ENCODE measurements at regions not wholly inside any gene's neighbourhood (a gene's known extent, or its start where the extent isn't known, plus 50 kb on each side); places are given as distances from the start of the nearest gene placed in this dataset.
A peak's percentile ranks its signal among the peaks of the same experiment; 100 is the strongest.
"Not testable (repeated sequence)": the region's sequence is repeated elsewhere in the genome, so short reads cannot be mapped to it uniquely, and the experiment has no call there.

DNA sequence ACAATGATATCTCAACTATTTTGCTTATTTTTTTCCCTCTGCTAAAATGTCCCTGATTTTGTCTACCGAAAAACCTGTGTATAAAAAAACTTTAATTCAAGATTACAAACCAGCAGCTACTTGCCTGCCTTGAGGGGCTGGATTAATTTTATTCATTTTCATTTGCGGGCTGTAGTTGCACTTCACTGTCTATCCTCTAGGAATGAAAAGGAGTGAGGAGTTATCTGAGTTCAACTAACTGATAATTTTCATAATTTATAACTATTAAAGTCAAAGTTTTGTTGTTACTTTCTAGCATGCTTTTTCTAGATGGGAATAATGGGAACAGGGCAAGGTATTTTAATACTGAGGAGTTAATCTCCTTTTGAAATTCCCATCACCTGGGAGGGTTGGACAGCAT, 50.3 kb upstream of the AGTPBP1 start:
- H3K4me3 ChIP-seq (ENCODE audit: low read depth, low read length); DNase-seq (ENCODE audit: low read depth): not testable (repeated sequence)

DNA sequence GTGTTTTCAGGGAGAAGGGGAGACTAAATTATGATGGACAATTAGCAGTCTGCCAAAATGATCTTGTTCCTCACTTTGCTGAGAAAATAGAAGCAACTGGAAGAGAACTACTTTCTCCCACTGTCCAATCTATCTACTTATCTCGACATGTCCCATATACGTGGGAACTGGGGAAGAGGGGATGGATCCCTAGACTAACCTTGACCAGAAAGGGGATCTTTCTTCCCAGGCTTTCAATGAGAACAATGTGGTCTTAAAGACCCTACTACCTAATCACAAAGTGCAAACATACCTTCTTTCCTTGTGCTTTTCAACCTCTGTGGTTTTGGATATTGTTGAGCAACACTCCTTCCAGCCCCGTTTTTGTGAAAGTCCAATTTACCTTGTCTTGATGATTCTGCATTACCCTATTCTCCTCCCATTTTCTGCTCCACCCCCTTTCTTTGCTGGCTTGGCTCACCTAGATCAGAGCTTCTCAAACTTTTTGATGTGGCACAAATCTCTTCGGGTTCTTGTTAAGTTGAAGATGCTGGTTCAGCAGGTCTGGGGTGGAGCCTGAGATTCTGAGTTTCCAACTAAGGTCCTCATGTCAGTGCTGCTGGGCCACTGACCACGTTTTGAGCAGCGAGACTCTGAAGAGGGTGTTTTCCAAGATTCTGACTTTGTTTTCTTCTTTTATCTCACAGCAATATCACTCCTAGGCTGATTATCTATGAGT, 61.4 kb upstream of the AGTPBP1 start:
- not testable (repeated sequence) for DNase-seq (ENCODE audit: low read depth); H3K4me3 ChIP-seq (ENCODE audit: low read depth, low read length)

DNA sequence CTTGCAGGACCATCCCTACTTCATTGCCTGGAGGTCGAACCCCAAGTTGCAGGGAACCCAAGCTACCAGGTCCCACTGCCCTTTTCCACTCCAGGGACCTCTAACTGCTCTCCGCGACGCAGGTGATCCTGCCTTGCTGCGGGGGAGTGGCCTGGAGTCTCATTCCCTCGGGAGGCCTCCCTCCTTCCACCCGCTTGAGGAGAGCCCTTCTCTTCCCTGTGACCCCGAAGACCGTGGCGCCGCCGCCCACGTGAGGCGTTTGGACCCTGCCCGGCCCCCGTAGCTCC, 63.0 kb upstream of the AGTPBP1 start:
- DNase-seq (ENCODE audit: low read depth), result not testable (repeated sequence)

DNA sequence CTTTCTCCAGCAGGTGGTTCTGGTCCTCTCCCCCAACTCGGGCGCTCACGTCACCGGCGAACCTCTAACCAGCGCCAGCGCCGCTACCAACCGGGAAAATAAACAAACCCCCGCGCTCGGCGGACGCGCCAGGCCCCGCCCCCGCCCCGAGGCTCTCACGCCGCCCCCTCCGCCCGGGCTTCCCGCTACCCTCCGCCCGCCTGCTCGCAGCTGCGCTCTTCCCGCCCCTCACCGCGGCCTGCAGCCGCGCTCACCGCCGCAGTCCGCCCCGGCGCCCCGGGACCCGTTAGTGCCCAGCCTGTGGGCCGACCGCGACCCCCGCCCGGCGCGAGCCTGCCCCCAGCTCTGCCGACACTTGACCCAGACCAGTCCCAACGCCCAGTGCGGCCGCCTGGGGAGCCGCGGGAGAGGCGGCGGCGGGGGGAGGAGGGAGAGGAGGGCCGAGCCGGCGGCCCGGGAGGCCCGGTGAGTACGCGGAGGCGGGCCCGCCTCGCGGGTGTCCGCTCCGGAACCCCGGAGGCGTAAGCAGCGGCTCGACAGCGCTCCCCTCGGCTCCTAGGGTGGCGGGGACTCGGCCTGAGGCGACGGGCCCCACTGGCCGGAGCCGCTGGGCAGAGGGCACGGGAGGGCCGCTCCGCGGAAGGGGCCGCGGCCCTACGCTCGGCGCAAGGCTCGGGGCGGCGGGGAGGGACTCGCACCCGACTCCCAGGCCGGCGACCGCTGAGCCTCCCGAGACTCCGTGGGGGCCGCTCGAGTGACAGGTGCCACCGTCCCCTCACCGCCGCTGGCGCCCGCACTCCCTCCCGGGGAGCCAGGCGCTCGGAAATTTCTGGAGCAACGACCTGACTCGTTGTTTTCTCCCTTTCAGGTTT, 63.6 kb upstream of the AGTPBP1 start:
- TF ChIP-seq, protein P1, sequence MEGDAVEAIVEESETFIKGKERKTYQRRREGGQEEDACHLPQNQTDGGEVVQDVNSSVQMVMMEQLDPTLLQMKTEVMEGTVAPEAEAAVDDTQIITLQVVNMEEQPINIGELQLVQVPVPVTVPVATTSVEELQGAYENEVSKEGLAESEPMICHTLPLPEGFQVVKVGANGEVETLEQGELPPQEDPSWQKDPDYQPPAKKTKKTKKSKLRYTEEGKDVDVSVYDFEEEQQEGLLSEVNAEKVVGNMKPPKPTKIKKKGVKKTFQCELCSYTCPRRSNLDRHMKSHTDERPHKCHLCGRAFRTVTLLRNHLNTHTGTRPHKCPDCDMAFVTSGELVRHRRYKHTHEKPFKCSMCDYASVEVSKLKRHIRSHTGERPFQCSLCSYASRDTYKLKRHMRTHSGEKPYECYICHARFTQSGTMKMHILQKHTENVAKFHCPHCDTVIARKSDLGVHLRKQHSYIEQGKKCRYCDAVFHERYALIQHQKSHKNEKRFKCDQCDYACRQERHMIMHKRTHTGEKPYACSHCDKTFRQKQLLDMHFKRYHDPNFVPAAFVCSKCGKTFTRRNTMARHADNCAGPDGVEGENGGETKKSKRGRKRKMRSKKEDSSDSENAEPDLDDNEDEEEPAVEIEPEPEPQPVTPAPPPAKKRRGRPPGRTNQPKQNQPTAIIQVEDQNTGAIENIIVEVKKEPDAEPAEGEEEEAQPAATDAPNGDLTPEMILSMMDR (IDR thresholded peaks at IDR 0.05; ENCODE audit: insufficient read depth, low read depth, low read length), result peak; percentile 4
- DNase-seq (ENCODE audit: low read depth), result peak; percentile 71
- H3K4me3 ChIP-seq (ENCODE audit: low read depth, low read length), result peak overlapping the region; percentile 73

More for the DNA sequence above, 63.0 kb upstream of the AGTPBP1 start:
- H3K4me3 ChIP-seq (ENCODE audit: low read depth, low read length), result peak overlapping the region; percentile 73

DNA sequence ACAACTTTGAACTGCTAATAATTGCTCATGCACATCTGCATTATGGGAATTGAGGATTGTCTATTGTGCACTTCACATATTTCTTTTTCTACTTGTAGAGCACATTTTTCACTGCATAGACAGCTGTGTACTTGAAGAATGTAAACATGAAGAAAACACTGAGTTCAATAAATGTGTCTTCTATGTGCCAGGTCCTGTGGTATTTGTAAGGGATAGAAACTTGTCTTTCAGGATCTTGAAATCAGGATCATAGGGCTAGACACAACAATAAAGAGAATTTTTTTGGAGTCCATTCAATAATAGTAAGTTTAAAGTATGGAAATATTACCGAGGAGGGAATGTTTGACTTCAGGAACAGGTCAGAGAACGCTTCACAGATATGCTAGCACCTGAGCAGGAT, 66.6 kb upstream of the AGTPBP1 start:
- H3K4me3 ChIP-seq (ENCODE audit: low read depth, low read length); DNase-seq (ENCODE audit: low read depth): not testable (repeated sequence)

DNA sequence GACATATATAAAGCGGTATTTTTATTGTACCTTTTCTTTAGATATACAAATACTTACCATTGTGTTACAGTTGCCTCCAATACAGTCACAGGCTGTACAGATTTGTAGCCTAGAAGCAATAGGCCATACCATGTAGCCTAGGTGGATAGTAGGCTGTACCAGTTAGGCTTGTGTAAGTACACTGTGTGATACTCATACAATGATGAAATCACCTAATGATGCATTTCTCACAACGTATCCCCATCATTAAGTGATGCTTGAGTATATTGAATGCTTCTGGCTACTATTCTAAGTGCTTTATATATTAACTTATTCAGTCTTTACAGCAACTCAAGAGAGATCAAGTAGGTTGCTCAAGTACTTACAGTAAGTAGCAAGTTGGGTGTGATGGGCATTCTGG, 71.6 kb upstream of the AGTPBP1 start:
- not testable (repeated sequence) for DNase-seq (ENCODE audit: low read depth); H3K4me3 ChIP-seq (ENCODE audit: low read depth, low read length)

DNA sequence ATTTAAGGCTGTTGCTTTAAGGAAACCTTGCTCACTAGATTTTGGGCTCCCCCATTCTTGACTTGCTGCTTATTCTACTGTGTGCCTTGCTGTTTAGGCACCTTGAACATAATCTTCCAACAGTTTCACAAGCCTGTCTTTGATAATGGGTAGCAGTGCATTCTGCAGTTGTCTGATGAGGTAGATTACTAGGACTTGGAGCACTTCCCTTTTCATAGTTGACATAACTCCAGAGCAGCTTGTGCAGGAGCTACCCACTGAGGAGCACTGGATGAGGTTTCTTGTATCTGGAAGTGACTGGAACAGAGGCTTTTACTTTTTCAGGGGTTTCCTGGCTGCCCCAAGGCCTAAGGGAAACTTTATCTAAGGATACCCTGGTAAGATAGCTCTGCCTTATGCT, 73.0 kb upstream of the AGTPBP1 start:
- H3K4me3 ChIP-seq (ENCODE audit: low read depth, low read length); DNase-seq (ENCODE audit: low read depth): not testable (repeated sequence)

DNA sequence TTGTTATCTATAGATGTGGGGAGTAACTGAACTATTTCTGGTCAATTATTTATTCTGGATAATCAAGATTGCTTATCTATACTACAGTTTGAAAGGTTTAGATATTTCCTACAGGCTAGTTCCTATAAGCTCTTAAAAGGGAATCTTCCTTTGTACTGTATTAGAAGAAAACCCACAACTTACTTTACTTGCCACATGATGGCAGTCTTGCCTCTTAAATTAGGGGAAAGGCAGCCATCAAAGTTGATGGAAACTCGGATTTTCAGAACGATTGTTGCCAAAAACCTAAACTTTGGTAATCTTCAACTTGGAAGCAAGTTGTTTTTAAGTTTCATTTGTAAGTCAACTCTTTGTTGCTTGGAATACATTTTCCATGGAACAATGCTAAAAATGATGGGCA, 77.2 kb upstream of the AGTPBP1 start:
- peak; percentile 26 for DNase-seq (ENCODE audit: low read depth)
- TF ChIP-seq, protein P1 (IDR thresholded peaks at IDR 0.05; ENCODE audit: insufficient read depth, low read depth, low read length), result peak; percentile 32
- not testable (repeated sequence) for H3K4me3 ChIP-seq (ENCODE audit: low read depth, low read length)

DNA sequence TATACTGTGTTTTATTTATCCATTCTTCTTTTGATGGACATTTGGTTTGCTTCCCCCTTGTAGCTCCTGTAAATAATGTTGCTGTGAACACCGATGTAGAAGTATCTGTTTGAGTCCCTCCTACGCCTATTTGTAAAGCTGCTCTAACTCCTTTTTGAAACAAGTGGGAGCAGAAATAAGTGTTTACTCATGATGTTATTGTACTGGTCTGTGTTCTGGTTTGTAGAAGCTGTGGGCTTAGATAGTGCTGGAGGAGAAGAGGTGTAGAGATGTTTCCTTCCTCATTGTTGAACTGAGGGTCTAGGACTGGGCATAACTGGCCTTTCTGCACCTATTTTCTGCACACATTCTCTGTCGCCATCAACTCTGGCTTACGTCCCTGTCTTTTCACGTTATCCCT, 78.8 kb upstream of the AGTPBP1 start:
- not testable (repeated sequence) for H3K4me3 ChIP-seq (ENCODE audit: low read depth, low read length); DNase-seq (ENCODE audit: low read depth)

DNA sequence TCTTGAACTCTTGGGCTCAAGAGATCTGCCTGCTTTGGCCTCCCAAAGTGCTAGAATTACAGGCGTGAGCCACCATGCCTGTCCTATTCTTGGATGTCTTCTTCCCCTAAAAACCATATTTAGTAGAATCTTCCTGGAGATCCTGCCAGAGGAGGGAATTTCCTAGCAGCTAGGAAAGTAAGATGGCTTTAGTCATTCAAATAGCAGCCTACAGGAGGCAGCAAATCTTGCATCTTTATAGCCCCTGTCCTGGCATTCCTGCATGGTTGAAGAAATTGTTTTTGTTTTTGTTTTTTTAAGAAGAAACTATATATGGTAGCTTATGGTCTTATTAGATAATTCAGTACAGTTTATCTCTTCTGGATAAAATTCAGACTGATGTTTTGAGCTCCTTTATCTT, 83.2 kb upstream of the AGTPBP1 start:
- TF ChIP-seq, protein P1 (IDR thresholded peaks at IDR 0.05; ENCODE audit: insufficient read depth, low read depth, low read length), result peak; percentile 58
- DNase-seq (ENCODE audit: low read depth), result peak; percentile 40
- not testable (repeated sequence) for H3K4me3 ChIP-seq (ENCODE audit: low read depth, low read length)

DNA sequence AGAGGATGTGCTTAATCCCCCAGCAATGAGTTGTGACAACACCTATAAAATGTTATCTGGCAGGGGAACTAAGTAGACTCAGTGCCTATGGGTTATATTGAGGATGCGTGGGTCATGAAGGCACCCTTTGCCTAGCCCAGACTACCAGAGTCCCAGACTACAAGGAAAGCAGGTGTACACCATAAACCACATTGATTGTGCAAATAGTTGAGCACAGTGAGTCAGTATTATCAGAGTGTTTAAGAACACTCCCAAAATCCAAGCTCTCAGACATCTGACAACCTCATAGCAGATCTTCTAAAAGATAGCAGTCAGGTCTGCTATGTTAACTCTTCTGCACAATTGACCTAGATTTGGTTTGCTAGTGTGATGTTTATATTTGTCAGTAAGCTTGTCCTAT, 92.8 kb upstream of the AGTPBP1 start:
- not testable (repeated sequence) for H3K4me3 ChIP-seq (ENCODE audit: low read depth, low read length); DNase-seq (ENCODE audit: low read depth)

DNA sequence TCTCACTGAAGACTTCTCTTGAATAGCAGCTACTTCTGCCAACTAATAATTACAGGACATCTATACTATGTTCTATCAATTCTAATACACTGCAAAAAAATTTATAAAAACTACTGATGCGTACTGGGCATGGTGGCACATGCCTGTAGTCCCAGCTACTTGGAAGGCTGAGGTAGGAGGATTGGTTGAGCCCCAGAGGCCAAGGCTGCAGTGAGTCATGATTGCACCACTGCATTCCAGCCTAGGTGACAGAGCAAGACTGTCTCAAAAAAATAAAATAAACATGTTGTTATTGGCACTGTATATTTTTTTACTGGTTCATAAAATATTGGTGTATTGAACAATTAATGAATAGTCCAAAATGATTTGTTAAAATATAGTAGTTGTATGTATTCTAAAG, 97.0 kb upstream of the NAA35 start:
- DNase-seq (ENCODE audit: low read depth), result peak; percentile 7
- H3K4me3 ChIP-seq (ENCODE audit: low read depth, low read length), result not testable (repeated sequence)

DNA sequence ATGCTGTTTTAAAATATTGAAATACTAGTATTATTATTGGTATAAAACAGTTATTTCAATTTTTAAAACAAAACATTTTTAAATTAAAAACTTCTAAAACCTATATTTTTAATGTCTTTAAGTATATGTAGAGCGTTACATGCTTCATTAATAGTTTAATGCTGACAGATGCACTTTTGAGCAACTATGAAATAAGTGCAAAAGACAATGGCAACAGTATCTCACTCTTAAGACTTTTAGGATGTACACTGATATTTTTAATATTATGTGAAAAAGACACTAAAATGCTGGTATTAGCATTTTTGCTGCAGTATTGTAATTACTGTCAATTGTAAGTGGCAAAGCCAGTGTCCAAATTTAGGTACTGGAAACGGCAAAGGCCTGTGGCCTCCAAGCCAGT, 93.2 kb upstream of the NAA35 start:
- DNase-seq (ENCODE audit: low read depth); H3K4me3 ChIP-seq (ENCODE audit: low read depth, low read length): not testable (repeated sequence)

Data from fibroblast of villous mesenchyme (primary cell).